NT2/D1 (cell line): ENCODE measurements at regions not wholly inside any gene's neighbourhood (a gene's known extent, or its start where the extent isn't known, plus 50 kb on each side); places are given as distances from the start of the nearest gene placed in this dataset.

ENCODE experiments used
- DNase-seq: peaks from one replicate; pipeline ENCODE4 v3.0.0-alpha.2; 2011; ENCODE audit warnings: low read depth, low spot score
- H3K27me3 ChIP-seq: 2 replicates; pipeline ENCODE4 v1.6.0; 2011; ENCODE audit warnings: mild to moderate bottlenecking; ENCODE audit not compliant: insufficient read length, insufficient read depth
- H3K36me3 ChIP-seq: 2 replicates; pipeline ENCODE4 v1.6.1; 2011; ENCODE audit warnings: mild to moderate bottlenecking, low read length, mixed read lengths; ENCODE audit not compliant: insufficient read depth, insufficient read length
- H3K4me1 ChIP-seq: 2 replicates; pipeline ENCODE4 v1.5.1; 2011; ENCODE audit not compliant: insufficient read depth, insufficient read length
- H3K4me3 ChIP-seq: 2 replicates; pipeline ENCODE4 v1.5.1; 2011; ENCODE audit warnings: low read depth; ENCODE audit not compliant: insufficient read length
- H3K9ac ChIP-seq: 2 replicates; pipeline ENCODE4 v1.6.0; 2011; ENCODE audit warnings: low read depth; ENCODE audit not compliant: insufficient read length
- H3K9me3 ChIP-seq: 2 replicates; pipeline ENCODE4 v1.5.1; 2011; ENCODE audit warnings: mild to moderate bottlenecking, low read length; ENCODE audit not compliant: insufficient read depth
- SUZ12 ChIP-seq: IDR thresholded peaks from 2 replicates; pipeline ENCODE4 v1.6.1; 2011; ENCODE audit not compliant: insufficient read length, insufficient read depth; ENCODE audit errors: extremely low read depth
- YY1 ChIP-seq: IDR thresholded peaks from 2 replicates; pipeline ENCODE4 v1.6.1; 2011; ENCODE audit not compliant: insufficient read length, insufficient read depth
- ZNF274 ChIP-seq: IDR thresholded peaks from 2 replicates; pipeline ENCODE4 v1.6.1; 2011; ENCODE audit warnings: mild to moderate bottlenecking, low read depth, low read length

DNA sequence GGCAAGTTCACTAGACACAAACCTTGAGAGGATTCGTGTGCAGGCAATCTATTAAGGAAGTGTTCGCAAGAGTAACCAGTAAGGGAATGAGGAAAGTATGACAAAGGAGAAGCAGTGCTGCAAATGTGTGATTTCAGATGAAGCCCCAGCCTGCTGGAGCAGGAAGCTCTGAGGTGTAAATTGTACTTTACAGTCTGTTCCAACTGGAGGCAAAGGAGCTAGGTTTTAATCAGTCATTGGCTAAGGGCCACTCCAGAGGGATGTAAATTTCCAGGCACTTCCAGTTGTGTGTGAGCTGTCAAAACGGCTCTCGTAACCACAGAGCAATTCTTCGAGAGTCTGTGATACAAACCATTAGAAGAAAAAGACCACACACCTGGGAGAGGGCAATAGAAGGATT is 359.5 kb upstream of the FAM98A start:
- Histone ChIP-seq H3K36me3 (no peaks in the 10 kb centered on the region), H3K9ac (no peak overlapping the region), H3K9me3 (no peaks in the 10 kb centered on the region), H3K4me1 (no peaks in the 10 kb centered on the region), H3K4me3 (no peak overlapping the region), H3K27me3 (no peaks in the 10 kb centered on the region)
- TF ChIP-seq YY1 = no peak
- TF ChIP-seq ZNF274 = no peak
- TF ChIP-seq SUZ12 = no peak
- DNase-seq = no peak

DNA sequence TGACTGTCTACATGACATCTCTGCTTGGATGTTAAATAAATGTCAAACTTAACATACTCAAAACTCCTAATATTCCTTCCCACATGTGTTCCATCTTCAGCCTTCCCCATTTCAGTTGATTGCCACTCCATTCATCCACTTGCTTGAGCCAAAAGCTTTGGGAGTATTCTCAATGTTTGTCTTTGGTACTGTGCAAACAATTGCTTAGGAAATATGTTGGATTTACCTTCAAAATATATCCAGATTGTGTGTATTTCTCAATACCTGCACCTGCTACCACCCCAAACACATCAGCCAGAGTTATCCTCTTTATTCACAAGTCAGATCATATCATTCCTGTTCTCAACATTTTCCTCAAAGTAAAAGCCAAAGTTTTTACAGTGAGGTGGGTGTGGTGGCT is 350.3 kb upstream of the FAM98A start:
- Histone ChIP-seq H3K4me3 (no peak overlapping the region), H3K9ac (no peak overlapping the region), H3K9me3 (no peaks in the 10 kb centered on the region), H3K27me3 (no peaks in the 10 kb centered on the region), H3K4me1 (no peaks in the 10 kb centered on the region), H3K36me3 (no peaks in the 10 kb centered on the region)
- TF ChIP-seq SUZ12 (no peak), ZNF274 (no peak), YY1 (no peak)
- DNase-seq = no peak

DNA sequence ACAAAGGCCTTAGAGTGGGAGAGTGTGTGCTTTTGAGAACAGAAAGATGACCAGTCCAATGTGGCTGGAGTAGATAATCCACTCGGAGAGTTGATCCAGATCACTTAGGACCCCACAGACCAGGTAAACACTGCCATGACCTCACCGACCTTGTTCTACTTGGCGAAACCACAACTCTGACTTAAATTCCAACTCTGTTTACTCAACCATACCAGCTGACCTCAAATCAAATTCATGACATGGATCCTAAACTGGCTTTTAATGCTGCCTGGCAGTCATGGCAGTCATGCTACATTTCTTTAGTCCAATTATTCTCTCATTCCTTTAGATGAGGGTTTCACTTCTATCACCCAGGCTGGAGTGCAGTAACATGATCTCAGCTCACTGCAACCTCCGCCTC is 347.1 kb upstream of the FAM98A start:
- H3K4me1 ChIP-seq = no peaks in the 10 kb centered on the region
- no peaks in the 10 kb centered on the region for H3K27me3 ChIP-seq
- no peak overlapping the region for H3K4me3 ChIP-seq
- H3K9me3 ChIP-seq = no peaks in the 10 kb centered on the region
- H3K9ac ChIP-seq = no peak overlapping the region
- DNase-seq = no peak
- no peaks in the 10 kb centered on the region for H3K36me3 ChIP-seq
- TF ChIP-seq ZNF274 = no peak
- no peak for TF ChIP-seq YY1
- TF ChIP-seq SUZ12 = no peak

GRCh38 chr2:33933203-33933602 is 334.1 kb upstream of the FAM98A start:
- H3K36me3 ChIP-seq = no peaks in the 10 kb centered on the region
- no peak overlapping the region for H3K9ac ChIP-seq
- TF ChIP-seq ZNF274 (no peak), YY1 (no peak), SUZ12 (no peak)
- no peak for DNase-seq
- H3K9me3 ChIP-seq = no peaks in the 10 kb centered on the region
- H3K4me1 ChIP-seq = no peaks in the 10 kb centered on the region
- no peak overlapping the region for H3K4me3 ChIP-seq
- H3K27me3 ChIP-seq = no peaks in the 10 kb centered on the region

DNA sequence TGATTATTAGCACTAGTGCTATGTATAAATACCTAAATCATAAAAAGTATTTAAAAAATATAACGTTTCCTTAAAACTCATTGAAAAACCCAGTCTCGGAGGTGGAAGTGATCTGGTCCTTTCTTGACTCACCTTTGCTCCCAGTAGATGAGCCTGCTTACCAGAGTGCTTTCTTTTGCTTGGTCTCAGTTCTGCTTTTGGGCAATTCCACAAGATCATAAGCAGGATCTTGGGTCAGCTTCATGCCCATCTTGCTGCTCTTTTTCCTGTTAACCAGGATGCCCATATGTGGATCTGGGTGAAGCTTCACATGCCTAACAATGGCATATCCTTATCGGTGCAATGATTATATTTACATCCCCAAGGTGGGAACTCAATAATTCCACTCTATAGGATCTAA is 332.1 kb upstream of the FAM98A start:
- H3K36me3 ChIP-seq = no peaks in the 10 kb centered on the region
- H3K4me3 ChIP-seq = no peak overlapping the region
- DNase-seq = no peak
- H3K9me3 ChIP-seq = no peaks in the 10 kb centered on the region
- H3K27me3 ChIP-seq = no peaks in the 10 kb centered on the region
- TF ChIP-seq YY1 = no peak
- no peak for TF ChIP-seq ZNF274
- no peak for TF ChIP-seq SUZ12
- H3K4me1 ChIP-seq = no peaks in the 10 kb centered on the region
- H3K9ac ChIP-seq = no peak overlapping the region

GRCh38 chr2:33929467-33929866 is 330.4 kb upstream of the FAM98A start:
- Histone ChIP-seq H3K4me3 (no peak overlapping the region), H3K9ac (no peak overlapping the region), H3K9me3 (no peaks in the 10 kb centered on the region), H3K36me3 (no peaks in the 10 kb centered on the region), H3K4me1 (no peaks in the 10 kb centered on the region), H3K27me3 (no peaks in the 10 kb centered on the region)
- DNase-seq = no peak
- no peak for TF ChIP-seq ZNF274
- no peak for TF ChIP-seq SUZ12
- TF ChIP-seq YY1 = no peak

GRCh38 chr2:33927756-33928155 is 328.7 kb upstream of the FAM98A start:
- H3K4me1 ChIP-seq = no peaks in the 10 kb centered on the region
- TF ChIP-seq ZNF274 = no peak
- no peak for TF ChIP-seq YY1
- TF ChIP-seq SUZ12 = no peak
- no peak overlapping the region for H3K4me3 ChIP-seq
- no peak overlapping the region for H3K9ac ChIP-seq
- H3K36me3 ChIP-seq = no peaks in the 10 kb centered on the region
- H3K27me3 ChIP-seq = no peaks in the 10 kb centered on the region
- H3K9me3 ChIP-seq = no peaks in the 10 kb centered on the region
- DNase-seq = no peak

DNA sequence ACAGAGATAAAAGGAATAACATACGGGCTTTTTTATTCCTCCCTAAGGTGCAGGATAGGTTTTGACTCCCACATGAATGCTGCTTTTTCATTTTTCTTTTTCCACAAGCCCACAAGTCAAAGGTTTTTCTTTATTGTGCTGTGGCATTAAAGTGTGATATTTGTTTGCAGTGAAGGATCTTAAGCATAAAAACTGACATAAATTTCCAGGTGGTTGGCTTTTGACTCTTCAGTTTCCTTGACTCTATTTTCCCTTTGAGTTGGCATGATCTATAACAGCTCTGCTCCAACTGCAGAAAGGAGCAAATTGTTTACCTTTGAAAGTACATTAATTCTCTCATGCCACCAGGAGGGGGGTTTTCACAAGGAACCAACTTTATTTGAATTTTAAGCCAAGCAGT is 326.2 kb upstream of the FAM98A start:
- no peaks in the 10 kb centered on the region for H3K36me3 ChIP-seq
- H3K27me3 ChIP-seq = no peaks in the 10 kb centered on the region
- no peak for DNase-seq
- H3K9me3 ChIP-seq = no peaks in the 10 kb centered on the region
- no peaks in the 10 kb centered on the region for H3K4me1 ChIP-seq
- H3K4me3 ChIP-seq = no peak overlapping the region
- TF ChIP-seq SUZ12 (no peak), ZNF274 (no peak)
- H3K9ac ChIP-seq = no peak overlapping the region
